SK-N-DZ (cell line): ENCODE measurements at regions not wholly inside any gene's neighbourhood (a gene's known extent, or its start where the extent isn't known, plus 50 kb on each side); places are given as distances from the start of the nearest gene placed in this dataset.

Experiments
- DNase-seq: peaks from one replicate; pipeline ENCODE4 v3.0.0-alpha.2; 2015; ENCODE audit warnings: low spot score
- small RNA-seq, 2 experiments: library from RNA; depleted of rRNA; stranded (forward); fragments of <200 nt; gene quantifications; one replicate each; pipeline ENCODE3, GENCODE V24; 2014

DNA sequence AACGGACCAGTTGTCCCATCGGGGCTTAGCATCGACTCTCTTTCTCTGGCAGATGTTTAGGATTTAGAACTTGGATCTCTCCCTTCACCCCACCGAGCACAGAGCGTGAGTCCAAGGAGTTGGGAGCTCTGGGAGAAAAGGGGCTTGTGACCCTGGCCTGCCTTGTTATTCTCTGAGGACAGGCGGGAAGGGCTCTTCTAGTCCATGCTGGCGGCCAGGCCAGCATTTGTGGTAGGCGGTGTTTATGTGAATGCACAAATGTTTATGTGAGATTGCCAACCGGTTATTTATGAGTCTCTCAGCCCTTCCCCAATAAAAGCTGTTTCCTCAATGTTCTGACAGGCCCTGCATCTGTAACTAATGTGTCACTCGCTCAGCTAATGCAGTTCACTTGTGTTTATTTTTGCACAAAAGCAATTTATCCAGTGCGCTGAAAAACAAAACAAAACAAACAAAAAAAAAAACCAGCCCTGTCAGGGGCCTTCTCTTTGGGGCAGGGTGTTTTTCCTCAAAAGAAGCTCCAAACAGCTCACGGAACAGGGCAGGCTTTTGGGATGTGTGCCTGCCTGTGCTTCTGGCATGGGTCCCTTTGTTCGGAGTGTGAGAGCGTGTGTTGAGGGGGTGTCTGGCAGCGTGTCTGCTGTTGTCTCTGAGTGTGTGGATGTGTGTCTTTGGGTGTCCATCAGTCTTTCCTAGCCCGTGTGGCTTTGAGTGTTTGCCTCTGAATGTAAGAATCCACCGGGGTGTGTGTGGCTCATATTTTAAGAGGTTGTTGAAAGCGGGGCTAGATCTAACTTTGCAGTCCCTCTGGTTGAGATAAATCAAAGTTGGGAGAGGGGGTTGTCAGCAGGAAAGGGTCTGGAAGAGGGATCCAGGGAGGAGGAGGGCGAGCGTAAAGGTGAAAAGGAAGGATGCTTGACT lies 52.8 kb upstream of the HAAO start:
- DNase-seq, result no peak

GRCh38 chr2:42844366-42844765 lies 52.0 kb upstream of the HAAO start:
- DNase-seq, result no peak

DNA sequence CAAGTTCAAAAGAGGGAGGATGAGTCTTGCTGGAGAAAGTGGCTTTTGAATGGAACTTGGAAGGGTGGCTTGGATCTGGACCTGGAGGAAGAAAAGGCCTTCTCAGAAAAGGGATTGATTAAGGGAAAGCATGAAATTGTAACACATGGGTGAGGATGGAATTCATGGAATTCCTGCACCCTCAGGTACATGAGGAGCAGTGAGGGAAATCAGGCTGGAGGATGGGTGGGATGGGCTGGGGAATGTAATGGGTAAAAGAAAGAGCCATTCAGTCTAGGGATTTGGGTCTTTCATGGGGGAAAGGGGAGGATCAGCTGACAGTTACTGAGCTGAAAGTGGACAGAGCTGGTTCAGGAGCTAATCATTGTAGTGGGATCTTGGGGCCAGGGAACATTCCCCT lies 51.2 kb upstream of the HAAO start:
- DNase-seq, result no peak

DNA sequence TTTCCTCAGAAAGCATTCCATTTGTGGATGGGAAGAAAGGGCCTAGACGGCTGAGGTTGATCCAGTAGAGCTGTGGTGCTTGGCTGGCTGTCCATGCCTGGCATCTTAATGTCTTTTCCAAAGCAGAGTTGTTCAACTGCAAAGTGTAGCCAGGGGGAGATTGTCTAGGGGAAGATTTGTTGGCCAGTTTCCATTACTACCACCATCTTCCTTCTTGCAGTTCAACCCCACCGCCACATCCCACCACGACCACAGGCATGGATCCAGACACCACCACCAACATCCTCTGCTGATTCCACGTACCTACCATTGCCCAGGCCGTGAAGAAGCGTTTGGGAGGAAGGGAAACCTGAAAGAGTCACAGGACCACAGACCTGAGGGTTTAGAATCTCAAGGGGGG lies 50.7 kb upstream of the HAAO start:
- no peak for DNase-seq

- no peak for DNase-seq
Observed at GRCh38 chr2:42842466-42842865, 50.1 kb upstream of the HAAO start.

Small RNA genes in the stretch of these regions (small RNA-seq; reads per million reads assigned to genes)
- gene RNU6-242P, result 0 reads per million in 2 experiments
